GM18517 (cell line): ENCODE measurements at regions not wholly inside any gene's neighbourhood (a gene's known extent, or its start where the extent isn't known, plus 50 kb on each side); places are given as distances from the start of the nearest gene placed in this dataset.

Experiments used
- ATAC-seq: cut with Tn5 transposase; IDR thresholded peaks from one replicate; pipeline ENCODE4 v1.9.1; 2021; ENCODE audit warnings: mild to moderate bottlenecking, moderate library complexity; ENCODE audit not compliant: unreplicated experiment

DNA sequence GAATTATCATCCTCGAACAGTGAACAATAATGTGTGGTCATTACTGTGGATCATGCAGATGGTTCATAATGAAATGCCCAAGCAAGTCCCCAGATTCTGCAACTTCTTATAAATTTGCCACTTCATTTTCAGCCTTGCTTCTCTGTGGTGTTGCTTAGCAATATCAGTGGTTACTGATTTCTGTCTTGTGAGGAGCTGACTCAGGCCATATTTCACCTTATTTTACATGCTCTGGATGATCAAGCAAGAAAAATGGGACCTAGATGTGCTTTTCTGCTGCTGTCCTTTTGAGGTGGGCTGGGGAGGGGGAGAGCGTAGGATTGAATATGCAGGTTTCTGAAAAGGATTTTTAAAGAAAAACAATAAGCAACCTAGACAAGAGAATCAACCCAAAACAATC lies 188.3 kb downstream of the SLC24A2 start:
- ATAC-seq, result no peak

DNA sequence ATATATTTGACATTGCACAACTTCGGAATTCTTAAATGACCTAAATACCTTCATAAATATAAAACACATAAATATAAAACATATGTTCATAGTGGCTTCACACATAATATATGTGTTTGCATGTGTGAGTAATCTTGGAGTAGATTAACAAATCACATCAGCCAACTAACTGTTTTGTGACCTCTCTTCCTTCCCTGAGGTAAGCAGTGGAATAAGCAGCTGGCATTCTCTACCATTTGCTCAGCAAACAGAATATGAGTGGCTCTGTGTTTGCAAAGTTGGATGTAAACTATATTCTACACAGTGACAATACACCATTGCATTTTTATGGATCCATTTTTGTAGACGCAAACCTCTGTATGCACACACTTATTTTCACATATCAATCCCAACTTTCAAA lies 189.9 kb downstream of the ACER2 start:
- ATAC-seq, result no peak

DNA sequence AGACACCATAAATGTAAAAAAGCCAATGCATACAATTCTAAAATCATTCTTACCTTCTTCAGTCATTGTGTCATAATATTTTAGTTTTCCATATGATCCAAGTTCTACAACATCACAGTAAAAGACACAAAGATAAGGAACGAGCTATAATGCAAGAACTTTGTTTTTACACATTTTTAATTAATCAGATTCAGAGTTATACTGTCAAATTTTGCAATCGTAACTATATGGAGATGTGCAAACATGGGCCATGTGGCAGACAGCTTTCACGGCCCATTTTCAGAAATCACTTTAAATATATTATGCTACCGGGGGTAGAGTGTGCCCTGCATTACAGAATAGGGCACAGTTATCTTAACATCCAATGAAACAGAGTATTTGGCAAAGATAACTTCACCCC lies 188.4 kb downstream of the ACER2 start:
- ATAC-seq, result no peak

DNA sequence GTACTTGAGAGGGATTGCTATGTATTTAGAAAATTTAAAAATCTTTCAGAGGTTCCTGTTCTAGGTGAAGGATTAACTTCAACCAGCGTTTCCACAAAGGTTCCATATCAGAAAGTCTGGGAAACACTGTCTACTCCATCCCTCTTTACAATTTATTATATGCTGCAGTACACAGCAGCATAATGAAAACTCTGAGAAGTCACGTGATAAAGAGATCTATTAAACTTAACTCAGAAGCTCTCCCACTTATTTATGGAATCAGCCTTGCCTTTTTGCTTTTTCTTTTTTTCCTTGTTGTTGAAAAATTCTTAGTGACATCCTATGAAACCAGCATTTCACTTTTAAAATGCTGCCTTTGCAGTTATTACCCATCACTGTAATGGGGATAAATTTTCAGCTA lies 186.2 kb downstream of the ACER2 start:
- ATAC-seq, result no peak

DNA sequence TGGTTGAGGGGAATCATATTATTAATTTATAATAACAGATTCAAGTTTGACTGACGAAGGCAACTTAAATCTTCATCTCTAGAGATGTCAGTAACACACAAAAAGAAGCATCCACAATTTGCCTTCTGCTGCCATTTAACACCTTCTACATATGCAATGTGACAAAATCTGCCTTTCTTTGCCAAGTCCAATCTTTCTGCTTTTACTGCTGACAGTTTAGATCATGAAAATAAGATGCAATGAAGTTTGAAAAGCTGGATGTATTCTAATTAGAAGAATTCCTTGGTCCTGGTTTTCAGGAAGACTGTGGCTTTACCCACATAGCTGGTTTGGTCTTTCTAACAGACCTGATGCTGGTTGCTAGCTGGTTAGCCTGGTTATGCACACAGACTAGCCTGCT lies 178.9 kb downstream of the ACER2 start:
- ATAC-seq, result no peak

DNA sequence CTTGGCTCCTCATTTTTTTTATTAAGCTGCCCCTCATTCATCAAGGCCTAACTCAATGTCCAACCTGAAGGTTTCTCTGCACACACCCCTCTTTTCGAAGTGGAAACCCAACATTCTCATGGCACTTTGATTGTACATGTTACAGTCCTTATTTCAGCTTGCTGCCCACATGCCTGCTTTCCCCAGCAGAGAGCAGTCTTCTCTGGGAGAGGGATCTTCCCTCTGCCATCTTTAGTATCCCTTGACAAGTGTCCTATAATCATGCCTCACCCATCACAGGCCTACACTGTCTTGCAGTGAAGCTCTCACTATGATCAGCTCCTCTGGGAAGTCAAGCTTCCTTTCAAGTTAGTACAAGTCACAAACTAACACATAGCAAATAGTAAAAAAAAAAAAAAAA lies 175.1 kb downstream of the ACER2 start:
- no peak for ATAC-seq

DNA sequence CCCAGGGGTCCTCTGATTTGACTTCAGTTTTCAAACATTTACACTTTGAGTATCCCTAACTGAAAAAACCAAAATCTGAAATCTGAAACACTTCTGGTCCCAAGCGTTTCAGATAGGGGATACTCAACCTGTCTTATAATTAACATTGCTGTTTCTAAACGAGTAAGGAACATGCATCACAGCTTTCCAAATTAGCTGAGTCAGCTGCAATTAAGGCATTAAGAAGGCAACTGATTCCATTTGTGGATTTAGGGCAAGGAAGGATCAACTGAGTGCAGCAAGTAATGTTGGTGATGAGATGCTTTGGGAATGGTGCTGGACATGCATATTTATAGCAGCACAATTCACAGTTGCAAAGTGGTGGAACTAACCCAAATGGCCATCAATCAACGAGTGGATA lies 168.6 kb downstream of the ACER2 start:
- no peak for ATAC-seq

DNA sequence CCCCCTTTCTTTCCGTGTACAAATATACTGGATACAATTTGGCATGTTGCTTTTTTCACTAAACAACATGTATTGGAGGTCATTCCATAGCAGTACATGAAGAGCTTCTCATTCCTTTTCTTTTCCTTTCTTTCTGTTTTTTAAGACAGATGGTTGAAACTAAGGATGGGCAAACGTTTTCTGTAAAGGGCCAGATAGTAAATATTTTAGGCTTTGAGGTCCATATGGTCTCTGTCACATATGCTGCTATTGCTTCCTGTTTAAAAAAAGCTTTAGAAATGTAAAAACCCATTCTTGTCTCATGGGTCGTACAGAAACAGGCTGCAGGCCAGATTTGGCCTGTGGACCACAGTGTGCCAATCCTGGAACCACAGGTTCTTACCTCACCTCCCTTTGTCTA lies 160.1 kb downstream of the ACER2 start:
- ATAC-seq, result no peak

DNA sequence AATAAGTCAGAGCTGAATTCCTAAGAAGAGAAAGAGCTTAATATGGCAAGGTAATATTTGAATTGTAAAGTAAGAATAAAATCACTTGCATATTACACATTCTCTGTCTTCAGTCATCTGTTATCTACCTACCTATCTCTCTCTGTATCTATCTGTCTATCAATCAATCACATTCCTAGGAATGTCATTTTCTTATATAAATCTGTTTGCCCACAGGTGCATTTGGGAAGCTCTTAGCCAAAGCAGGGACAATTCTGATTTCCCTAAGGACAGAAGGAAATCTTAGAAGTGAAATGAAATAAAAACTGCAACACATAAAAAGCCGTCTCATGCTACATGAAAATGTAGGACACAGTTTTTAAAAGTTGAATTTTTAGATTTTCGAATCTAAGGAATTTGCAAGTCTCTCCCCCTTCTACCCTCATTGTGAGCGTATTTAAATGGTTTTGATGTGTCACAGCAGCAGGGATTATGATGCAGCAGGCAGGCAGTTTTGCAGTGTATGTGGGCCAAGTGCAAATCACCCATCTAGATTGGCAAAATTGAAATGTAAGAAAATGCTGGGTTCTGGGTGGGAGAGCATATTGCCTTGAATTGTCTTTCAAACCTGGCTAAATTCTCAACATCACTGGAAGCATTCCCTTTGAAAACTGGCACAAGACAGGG lies 155.7 kb downstream of the ACER2 start:
- ATAC-seq, result no peak

DNA sequence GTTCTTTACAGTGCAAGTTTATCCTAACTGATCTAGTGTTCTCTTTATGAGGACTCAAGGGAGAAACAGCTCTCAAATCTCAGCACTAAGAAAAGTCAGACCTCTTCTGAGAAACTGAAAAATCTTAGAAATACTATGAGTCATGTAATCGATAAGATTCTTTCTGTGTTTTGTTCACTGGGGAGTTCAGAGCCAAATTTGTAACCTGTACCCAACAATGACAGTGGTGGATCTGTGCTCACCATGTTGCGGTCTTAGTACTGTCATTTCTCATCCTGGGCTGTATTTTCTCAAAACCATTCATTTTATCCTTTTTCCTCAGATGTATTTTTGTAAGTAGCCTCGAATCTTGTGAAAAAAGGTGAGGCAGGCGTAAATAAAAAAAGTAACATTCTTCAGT lies 146.4 kb downstream of the ACER2 start:
- ATAC-seq, result no peak

DNA sequence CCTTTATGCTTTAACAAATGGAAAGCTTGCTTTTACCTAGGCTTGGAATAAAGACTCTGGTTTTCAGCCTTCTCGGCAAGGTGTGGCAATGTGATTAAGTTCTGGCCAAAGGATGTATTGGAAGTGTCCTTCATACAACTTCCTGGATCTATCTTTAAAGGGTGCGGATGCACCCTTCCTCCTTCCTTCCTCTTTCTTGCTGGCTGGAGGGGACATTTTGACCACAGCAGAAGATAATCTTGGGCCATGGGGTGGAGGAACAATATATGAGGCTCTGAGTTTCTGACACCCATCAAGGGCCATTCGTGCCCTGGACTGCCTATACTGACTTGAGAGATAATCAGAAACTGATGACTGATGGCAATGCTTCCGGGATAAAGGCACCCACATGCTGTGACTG lies 145.7 kb downstream of the ACER2 start:
- ATAC-seq, result no peak

DNA sequence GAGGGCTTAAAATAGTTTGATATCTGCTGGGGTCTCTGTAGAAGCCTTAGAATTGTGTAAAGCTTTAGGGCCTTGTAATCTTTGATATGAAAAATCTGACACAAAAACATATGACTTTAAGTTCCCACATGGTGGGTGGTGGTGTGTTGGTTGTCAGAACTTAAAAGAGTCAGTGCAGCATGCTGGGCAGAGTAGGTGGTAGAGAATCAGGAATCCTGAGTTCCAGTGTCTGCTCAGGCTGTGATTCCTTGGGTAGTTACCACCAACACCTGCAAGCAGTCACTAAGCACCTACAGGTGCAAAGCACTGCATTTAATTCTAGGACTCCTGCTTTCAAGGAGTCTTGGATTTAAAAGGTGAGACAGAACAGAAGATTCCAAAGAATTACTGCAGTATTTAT lies 144.6 kb downstream of the ACER2 start:
- no peak for ATAC-seq

DNA sequence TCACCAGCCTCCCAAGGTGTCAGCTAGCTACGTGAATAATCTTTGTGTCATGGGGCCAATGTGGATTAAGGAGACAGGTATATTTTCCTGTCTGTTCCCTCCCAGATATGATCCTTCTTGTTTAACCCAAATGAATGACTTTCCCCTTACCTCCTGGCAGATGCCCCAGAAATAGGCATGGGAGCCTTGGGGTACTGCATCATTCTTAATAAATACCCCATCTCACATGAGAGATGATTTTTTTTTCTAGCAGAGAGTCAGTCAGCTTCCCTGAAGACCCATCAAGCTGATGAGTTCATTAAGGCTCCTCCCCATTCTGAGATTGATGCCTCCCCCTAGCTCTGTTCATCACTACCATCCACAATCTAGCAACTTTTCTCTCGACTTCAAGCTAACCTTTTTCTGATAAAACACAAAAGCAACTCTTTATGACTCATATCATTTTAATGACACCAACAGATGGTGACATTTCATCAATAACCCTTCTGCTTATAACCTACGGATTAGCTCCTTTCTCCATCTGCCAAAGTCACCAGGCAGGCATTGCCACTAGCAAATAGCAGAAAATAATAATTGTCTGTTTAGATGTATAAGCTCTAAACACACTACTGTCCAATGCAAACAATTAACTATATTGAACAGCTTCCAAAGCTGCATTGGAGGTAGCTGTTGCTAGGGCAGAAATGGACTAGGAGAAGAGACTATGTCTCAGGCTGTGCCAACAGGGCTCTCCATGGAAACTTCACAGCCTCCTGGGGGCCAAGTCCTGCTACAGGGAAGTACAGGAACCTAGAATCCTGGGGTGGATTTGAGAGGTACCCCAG lies 143.7 kb downstream of the ACER2 start:
- ATAC-seq, result no peak

DNA sequence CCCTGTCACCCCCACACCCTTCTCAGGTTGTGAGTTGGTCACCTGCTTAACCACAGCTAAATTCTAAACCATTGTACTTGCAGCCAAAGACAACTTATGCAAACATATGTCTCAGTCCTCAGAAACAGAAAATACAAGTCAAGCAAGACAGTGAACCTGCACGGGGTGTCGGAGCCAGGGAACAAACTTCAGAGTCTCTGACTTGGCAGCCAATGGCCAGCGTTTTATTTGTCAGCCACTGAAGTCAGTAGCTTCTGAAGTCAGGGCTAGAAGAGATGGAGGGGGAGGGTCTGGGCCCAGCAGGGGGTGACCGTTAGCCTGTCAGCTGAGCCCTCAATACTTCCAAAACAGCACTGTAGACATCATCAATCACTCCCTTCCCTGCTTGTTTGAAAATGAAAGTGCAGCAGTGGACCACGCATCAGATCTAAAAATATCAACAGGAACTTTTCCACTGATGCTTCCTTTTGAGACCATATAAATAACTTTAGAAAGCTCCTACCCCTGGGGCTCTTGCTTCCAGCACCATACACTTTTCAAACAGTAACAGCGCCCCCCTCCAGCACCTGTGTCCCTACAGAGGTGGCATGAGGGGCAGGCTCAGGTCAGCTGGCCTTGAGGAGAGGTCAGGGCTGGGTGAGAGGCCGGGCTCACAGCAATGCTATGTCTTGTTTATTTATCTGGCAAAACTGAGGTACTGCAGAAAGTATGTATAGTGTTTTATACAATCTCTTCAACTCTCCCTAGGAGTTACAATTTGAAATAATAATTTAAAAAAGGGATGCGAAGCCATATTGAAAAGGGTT lies 142.5 kb downstream of the ACER2 start:
- no peak for ATAC-seq

DNA sequence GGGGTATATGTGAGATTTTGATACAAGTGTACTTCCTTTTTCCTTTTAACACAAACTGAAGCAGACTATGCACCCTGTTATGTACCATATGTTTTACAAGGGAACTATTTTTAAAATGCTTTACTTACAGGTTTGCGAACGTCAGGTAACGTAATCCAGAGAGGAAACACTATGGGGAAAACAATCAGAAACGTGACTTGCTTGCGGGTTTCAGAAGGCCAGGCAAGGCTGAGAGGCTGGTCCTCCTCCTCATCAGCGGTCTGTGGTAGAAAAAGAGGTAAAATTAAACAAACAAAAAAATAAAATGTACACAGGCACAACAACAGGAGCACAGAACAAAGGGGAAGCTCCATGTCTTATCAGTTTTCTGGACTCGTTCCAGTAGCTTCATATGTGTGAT lies 141.2 kb downstream of the ACER2 start:
- ATAC-seq, result no peak

DNA sequence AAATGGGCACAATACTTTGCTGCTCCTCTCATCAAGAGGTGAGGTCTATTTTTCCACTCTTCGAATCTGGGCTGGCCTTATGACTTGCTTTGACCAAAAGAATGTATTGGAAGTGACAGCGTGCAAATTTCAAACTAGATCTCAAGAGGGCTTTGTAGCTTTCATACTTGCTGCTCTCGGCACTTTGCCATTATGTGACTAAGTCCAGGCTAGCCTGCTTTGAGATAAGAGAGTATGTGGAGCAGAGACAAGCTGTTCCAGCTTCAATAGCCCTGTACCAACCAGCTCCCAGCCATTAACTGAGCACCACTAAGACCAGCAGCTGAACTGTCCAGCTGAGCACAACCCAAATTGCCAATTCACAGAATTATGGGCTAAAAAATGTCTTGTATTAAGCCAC lies 124.6 kb downstream of the ACER2 start:
- no peak for ATAC-seq

DNA sequence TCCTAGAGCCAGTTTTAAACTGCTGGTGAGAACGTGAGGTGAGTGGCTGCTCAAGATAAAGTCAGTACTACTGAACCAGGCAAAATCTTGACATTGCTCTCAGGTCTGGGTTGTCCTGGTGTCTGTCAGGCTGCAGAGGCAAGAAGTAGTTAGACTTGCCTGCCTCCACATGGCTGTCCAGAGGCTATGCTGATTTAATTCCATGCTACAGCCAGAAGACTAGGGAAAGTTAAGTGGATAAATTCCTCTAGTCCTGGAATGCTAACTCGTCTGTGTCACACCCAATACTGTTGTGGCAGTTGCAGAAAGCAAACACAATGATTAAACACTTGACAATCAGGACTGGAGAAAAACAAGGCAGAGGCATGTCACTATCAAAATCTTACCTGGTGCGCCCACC lies 118.9 kb downstream of the ACER2 start:
- no peak for ATAC-seq

DNA sequence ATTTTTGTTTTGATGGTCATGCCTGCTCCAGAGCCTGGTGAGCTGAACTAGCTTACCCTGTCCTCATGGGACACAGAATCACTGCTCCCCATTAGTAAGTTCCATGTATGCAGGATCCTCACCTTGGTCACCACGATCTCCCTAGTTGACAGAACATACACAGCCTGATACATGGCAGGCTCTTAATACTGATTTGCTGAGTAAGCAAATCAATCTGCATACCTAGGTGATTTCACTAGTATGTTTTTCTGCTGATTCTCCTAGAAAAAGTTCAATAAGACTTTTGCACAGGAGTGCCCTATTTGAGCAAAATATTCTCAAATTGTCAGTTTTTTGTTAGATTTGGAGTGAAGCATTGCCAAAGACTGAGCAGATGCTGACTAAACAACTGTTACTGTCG lies 113.7 kb downstream of the ACER2 start:
- ATAC-seq, result no peak

DNA sequence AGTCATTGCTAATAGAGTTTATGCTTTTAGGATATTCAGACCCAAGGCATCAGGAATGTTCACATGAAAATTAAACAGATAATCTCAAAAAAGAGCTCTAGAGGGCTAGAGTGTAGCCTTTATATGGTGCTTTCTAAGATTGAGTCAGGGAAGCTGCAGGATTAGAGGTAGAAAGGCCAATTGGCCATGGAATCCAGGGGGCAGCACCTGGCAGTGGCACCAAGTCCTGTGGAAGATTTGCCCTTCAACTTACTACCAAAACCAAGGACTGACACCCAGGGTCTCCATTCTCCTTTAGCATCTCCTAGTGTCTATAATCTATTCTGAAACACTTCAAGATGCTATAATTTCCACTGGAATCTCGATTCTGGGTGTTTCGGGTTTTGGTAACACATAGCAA lies 112.4 kb downstream of the ACER2 start:
- no peak for ATAC-seq

DNA sequence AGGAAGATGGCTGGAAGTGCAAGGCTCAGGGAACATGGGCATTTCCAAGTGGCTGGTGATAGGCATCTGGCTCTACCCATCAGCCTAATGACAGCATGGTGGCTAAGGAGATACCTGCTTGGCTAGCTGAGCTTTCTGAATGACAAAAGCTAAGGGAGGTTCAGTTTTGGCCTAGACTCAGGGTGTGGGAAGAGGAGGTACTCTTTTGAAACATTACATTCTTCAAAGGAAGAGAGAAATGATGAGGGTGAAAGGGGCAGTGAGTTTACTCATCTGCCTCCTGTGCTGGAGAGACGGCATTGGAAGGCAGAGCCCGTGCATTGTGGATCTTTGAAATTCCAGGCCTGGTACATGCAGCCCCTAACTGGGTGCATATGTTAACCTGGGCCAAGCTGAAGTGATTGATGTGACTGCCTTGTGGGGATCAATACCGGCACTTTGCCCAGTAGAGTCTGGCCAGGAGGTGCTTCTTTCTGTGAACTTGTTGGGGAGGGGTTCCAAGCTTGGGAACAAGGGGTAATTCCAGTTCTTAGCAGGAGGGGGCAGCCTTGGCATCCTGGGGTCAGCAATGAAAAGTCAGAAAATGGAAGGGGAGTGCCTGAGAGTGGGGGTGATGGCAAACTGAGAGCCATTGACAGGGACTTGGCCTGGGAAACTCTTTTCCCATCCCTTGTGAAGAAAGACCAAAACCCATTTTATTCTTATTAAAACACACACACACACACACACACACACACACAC lies 108.6 kb downstream of the ACER2 start:
- ATAC-seq, result no peak

DNA sequence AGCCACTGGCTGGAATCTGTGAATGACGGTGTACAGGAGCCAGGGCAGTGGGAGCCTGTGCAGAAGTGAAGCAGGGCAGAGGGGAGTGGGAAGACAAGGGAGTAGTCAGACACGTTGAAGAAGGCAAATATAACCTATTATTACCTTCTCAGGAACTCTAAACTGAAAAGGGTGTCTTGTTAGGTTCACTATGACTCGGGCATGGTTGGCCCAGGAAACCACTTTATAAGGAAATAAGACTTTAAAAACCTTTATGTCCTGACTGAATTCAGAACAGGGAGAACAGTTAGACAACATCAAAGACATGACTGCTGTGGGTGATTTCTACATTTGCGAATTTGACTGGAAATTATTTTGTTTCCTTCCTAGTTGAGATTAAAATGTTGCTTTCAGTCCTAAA lies 107.5 kb downstream of the ACER2 start:
- ATAC-seq, result no peak
